ENCODE measurements at regions not wholly inside any gene's neighbourhood (a gene's known extent, or its start where the extent isn't known, plus 50 kb on each side); places are given as distances from the start of the nearest gene placed in this dataset.

DNA sequence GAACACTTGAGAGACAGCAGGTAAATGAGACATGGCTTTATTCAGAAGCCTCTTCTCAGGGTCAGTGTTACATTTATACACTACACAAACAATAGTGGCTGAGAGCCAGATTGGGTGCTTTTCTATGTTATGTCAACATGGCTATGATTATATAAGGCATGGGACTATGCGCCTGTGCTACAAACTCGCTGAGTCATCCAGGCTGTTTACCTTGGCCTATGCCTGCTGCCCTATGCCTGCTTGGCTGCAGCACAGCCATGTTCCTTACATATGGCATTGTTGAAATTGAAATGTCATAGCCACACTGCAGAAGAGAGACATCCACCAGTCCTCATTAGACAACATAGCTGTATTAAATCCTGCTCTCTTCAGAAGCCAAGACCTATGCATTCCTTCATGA is 236.3 kb upstream of the NWD2 start:
- H3K4me3 ChIP-seq (ENCODE audit: low read depth, low read length): no peak overlapping the region
- TF ChIP-seq, protein P1, sequence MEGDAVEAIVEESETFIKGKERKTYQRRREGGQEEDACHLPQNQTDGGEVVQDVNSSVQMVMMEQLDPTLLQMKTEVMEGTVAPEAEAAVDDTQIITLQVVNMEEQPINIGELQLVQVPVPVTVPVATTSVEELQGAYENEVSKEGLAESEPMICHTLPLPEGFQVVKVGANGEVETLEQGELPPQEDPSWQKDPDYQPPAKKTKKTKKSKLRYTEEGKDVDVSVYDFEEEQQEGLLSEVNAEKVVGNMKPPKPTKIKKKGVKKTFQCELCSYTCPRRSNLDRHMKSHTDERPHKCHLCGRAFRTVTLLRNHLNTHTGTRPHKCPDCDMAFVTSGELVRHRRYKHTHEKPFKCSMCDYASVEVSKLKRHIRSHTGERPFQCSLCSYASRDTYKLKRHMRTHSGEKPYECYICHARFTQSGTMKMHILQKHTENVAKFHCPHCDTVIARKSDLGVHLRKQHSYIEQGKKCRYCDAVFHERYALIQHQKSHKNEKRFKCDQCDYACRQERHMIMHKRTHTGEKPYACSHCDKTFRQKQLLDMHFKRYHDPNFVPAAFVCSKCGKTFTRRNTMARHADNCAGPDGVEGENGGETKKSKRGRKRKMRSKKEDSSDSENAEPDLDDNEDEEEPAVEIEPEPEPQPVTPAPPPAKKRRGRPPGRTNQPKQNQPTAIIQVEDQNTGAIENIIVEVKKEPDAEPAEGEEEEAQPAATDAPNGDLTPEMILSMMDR (conservative IDR thresholded peaks at IDR 0.05; ENCODE audit: low read depth, low read length): no peak
- DNase-seq (ENCODE audit: low read depth): no peak

DNA sequence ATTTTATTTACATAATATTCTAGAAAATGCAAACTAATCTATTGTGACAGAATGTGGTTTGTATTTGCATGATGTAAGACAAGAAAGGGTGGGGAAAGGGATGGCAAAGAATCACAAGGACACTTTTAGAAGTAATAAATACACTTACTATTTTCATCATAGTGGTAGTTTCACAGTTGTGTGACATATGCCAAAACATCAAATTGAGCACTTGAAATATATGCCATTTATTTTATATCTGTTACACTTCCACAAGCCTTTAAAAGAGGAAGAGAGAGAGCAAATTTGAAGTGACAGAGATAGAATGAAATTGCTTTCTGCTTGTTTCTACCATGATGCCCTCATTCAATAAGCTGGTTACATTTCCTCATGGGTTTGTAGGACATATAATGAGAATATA is 230.0 kb upstream of the NWD2 start:
- H3K4me3 ChIP-seq (ENCODE audit: low read depth, low read length): no peak overlapping the region
- DNase-seq (ENCODE audit: low read depth): no peak
- TF ChIP-seq, protein P1 (conservative IDR thresholded peaks at IDR 0.05; ENCODE audit: low read depth, low read length): no peak

DNA sequence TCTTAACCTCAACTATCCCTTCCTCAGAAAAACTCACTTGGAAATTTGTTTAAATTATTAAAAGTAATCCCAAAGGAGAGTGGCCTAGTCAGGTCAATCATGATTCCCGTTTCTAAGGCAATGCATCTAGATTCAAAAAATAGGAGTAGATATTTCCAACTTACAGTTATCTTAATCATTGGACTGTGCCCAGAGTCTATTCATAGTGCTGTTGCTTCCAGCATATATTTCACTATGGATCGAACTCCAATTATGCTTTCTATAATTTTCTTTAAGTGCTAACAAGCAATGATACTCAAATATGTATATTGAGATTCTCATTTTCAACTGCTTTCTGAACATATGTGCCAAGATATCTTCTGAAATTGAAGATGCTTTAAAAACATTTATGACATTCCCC is 229.2 kb upstream of the NWD2 start:
- TF ChIP-seq, protein P1 (conservative IDR thresholded peaks at IDR 0.05; ENCODE audit: low read depth, low read length): no peak
- no peak for DNase-seq (ENCODE audit: low read depth)
- no peak overlapping the region for H3K4me3 ChIP-seq (ENCODE audit: low read depth, low read length)

DNA sequence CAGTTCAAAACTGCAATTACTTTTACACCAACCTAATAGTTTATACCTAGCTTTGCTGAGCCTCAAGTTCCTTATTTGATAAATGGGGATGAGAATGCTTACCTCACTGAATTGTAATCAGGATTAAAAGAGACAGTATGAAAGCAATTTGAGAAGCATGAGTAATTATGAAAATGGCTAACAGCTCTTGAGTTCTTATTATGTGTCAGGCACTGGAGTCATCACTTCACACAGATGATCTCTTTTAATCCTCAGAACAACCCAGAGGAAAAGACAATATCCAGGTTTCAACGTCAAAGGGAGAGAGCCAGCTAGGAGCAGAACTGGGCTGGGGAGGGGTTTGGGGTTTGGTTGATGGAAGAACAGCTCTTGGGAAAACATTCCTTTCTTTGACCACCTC is 221.0 kb upstream of the NWD2 start:
- TF ChIP-seq, protein P1 (conservative IDR thresholded peaks at IDR 0.05; ENCODE audit: low read depth, low read length): no peak
- H3K4me3 ChIP-seq (ENCODE audit: low read depth, low read length): no peak overlapping the region
- no peak for DNase-seq (ENCODE audit: low read depth)

DNA sequence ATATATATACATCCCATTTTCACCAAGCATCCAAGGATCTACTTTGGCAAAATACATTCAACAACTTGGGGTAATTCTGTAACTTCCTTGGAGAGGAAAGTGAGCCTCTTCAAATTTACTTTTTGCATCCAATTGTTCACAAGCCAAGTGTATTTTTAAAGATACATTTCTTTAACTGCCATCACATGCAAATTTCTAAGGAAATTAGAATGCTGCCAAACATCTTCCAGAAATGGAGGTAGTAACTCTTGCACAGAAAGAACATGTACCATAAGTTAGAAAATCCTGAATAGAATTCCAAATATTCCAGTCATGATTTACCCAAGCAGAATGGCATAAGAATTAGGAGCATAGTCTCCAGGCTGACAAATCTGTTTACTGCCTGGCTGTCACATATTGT is 220.5 kb upstream of the NWD2 start:
- TF ChIP-seq, protein P1 (conservative IDR thresholded peaks at IDR 0.05; ENCODE audit: low read depth, low read length): no peak
- no peak overlapping the region for H3K4me3 ChIP-seq (ENCODE audit: low read depth, low read length)
- no peak for DNase-seq (ENCODE audit: low read depth)

DNA sequence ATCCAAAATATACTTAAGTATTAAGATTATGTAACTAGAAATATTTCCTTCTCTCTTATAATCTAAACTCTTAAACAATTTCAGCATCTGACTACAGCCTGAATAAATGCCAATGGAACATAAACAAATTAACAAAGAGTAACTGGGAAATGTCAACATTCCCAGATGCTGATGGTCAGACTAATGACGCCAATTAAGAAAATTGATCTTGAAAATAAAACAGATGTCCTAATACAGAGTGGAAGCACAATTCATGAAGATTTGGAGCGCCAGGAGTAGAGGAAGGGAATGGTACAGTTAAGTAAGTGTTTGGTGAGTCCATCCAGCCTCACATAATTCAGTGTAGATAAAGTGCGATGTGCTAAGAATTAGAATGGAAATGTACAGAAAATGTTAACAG is 203.7 kb upstream of the NWD2 start:
- TF ChIP-seq, protein P1 (conservative IDR thresholded peaks at IDR 0.05; ENCODE audit: low read depth, low read length): no peak
- no peak overlapping the region for H3K4me3 ChIP-seq (ENCODE audit: low read depth, low read length)
- no peak for DNase-seq (ENCODE audit: low read depth)

DNA sequence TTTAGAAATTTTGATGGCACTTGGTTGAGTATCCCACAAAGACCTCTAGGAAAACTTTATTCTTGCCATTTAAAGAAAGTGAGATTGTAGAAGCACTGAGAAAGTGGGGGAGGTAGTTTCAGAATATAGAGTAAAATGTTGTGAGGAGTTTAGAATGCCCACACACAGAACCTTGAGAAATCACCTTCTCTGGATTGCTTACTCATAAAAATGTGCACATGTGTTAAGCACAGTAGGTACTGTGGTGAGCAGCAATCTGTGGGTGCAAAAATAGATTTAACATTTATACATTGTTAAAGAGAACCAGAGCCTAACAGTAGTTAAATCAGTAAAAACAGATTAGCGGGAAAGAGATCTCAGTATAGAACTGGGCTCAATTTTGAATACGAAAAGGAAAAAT is 201.2 kb upstream of the NWD2 start:
- DNase-seq (ENCODE audit: low read depth): no peak

More for the DNA sequence above, 201.2 kb upstream of the NWD2 start:
- TF ChIP-seq, protein P1 (conservative IDR thresholded peaks at IDR 0.05; ENCODE audit: low read depth, low read length): no peak
- no peak overlapping the region for H3K4me3 ChIP-seq (ENCODE audit: low read depth, low read length)

Data from epithelial cell of proximal tubule (primary cell).